Osteoblast (primary cell): ENCODE measurements at regions not wholly inside any gene's neighbourhood (a gene's known extent, or its start where the extent isn't known, plus 50 kb on each side); places are given as distances from the start of the nearest gene placed in this dataset.

Experiments
- DNase-seq: peaks from one replicate; pipeline ENCODE4 v3.0.0; 2011; ENCODE audit warnings: low spot score, mixed read lengths; ENCODE audit not compliant: insufficient read length; ENCODE audit errors: missing footprints
- H2AFZ ChIP-seq: 2 replicates; pipeline ENCODE4 v1.6.0; 2011; ENCODE audit warnings: mild to moderate bottlenecking, low read length
- H3K27ac ChIP-seq: 2 replicates; pipeline ENCODE4 v1.5.1; 2011; ENCODE audit warnings: mild to moderate bottlenecking, low read depth, low read length, moderate library complexity
- H3K27me3 ChIP-seq: 2 replicates; pipeline ENCODE4 v1.6.0; 2012; ENCODE audit warnings: mild to moderate bottlenecking, control low read depth, inconsistent platforms, low read length, moderate library complexity; ENCODE audit not compliant: insufficient read depth
- H3K36me3 ChIP-seq: 2 replicates; pipeline ENCODE4 v1.5.1; 2011; ENCODE audit warnings: mild to moderate bottlenecking, low read length, control low read depth, moderate library complexity; ENCODE audit not compliant: insufficient read depth
- H3K4me1 ChIP-seq: 2 replicates; pipeline ENCODE4 v1.5.1; 2011; ENCODE audit warnings: mild to moderate bottlenecking, low read length, control low read depth, moderate library complexity; ENCODE audit not compliant: insufficient read depth
- H3K4me2 ChIP-seq: 2 replicates; pipeline ENCODE4 v1.6.0; 2011; ENCODE audit warnings: mild to moderate bottlenecking, low read length; ENCODE audit not compliant: insufficient read depth
- H3K4me3 ChIP-seq: fragments of 200-600 bp; sonication (generic); 3 replicates; pipeline ENCODE4 v1.5.1; 2012; ENCODE audit warnings: mild to moderate bottlenecking, low read length, inconsistent platforms; ENCODE audit not compliant: insufficient read depth
- H3K79me2 ChIP-seq: 2 replicates; pipeline ENCODE4 v1.6.0; 2012; ENCODE audit warnings: mild to moderate bottlenecking, low read length, control low read depth, inconsistent platforms; ENCODE audit not compliant: insufficient read depth
- H3K9me3 ChIP-seq: 2 replicates; pipeline ENCODE4 v1.5.1; 2011; ENCODE audit warnings: low read depth, low read length, control low read depth
- H4K20me1 ChIP-seq: 2 replicates; pipeline ENCODE4 v1.6.0; 2012; ENCODE audit warnings: mild to moderate bottlenecking, low read length, control low read depth; ENCODE audit not compliant: insufficient read depth
- TF ChIP-seq, protein P1 (sequence below): IDR thresholded peaks from 2 replicates; pipeline ENCODE4 v1.5.1; 2011; ENCODE audit warnings: mild to moderate bottlenecking, low read depth, low read length, moderate library complexity; ENCODE audit errors: extremely low read depth

DNA sequence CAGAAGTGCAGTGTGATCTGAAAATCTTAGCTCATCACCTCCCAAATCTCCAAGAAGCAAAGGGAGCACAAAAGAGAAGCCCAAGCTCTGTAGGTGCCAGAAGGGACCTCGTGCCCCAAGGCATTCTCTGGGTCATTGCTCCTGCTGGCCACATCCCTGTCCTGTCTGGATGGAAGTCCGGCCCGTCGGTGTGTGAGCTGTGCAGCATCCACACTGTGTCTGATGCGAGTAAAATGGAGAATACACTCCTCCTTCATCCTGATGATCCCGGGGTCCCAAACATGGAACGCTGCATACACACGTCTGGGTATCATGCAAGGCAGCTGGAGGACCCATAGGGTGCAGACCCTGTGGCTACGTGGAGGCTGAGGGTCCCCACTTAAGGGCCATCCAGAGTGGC lies 851.4 kb downstream of the GALR1 start:
- TF ChIP-seq, protein P1, sequence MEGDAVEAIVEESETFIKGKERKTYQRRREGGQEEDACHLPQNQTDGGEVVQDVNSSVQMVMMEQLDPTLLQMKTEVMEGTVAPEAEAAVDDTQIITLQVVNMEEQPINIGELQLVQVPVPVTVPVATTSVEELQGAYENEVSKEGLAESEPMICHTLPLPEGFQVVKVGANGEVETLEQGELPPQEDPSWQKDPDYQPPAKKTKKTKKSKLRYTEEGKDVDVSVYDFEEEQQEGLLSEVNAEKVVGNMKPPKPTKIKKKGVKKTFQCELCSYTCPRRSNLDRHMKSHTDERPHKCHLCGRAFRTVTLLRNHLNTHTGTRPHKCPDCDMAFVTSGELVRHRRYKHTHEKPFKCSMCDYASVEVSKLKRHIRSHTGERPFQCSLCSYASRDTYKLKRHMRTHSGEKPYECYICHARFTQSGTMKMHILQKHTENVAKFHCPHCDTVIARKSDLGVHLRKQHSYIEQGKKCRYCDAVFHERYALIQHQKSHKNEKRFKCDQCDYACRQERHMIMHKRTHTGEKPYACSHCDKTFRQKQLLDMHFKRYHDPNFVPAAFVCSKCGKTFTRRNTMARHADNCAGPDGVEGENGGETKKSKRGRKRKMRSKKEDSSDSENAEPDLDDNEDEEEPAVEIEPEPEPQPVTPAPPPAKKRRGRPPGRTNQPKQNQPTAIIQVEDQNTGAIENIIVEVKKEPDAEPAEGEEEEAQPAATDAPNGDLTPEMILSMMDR: no peak
- Histone ChIP-seq H3K79me2 (no peaks in the 10 kb centered on the region), H3K4me2 (no peak overlapping the region), H3K36me3 (no peaks in the 10 kb centered on the region), H3K9me3 (peaks cover 3% of the 10 kb centered on the region), H3K4me1 (no peaks in the 10 kb centered on the region), H3K27me3 (no peaks in the 10 kb centered on the region), H4K20me1 (no peaks in the 10 kb centered on the region), H3K27ac (no peak overlapping the region), H3K4me3 (no peak overlapping the region), H2AFZ (no peak overlapping the region)
- no peak for DNase-seq

DNA sequence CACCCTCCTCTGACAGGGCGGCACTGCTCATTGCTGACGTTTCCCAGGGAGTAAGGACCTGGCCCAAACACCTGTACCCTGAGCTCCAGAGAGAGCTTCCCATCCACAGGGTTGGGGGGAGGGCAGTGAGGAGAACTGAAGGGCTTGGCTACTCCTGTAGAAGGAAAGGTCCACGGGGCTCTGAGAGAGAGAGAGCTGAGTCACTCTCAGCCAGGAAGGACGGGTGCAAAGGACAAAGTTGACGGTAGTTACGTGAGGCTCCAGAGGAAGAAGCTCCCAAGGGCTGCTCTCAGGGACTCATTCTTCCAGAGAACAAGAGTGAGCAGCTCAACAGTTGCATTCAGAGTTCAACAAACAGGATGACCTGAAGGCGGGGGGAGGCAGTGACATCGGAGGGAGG lies 852.5 kb downstream of the GALR1 start:
- no peaks in the 10 kb centered on the region for H4K20me1 ChIP-seq
- no peak overlapping the region for H3K4me3 ChIP-seq
- no peak overlapping the region for H3K4me2 ChIP-seq
- no peaks in the 10 kb centered on the region for H3K79me2 ChIP-seq
- DNase-seq: no peak
- peaks cover 8% of the 10 kb centered on the region for H3K9me3 ChIP-seq
- H2AFZ ChIP-seq: no peak overlapping the region
- H3K4me1 ChIP-seq: no peaks in the 10 kb centered on the region
- H3K27me3 ChIP-seq: no peaks in the 10 kb centered on the region
- no peak overlapping the region for H3K27ac ChIP-seq
- TF ChIP-seq, protein P1: no peak
- H3K36me3 ChIP-seq: no peaks in the 10 kb centered on the region

DNA sequence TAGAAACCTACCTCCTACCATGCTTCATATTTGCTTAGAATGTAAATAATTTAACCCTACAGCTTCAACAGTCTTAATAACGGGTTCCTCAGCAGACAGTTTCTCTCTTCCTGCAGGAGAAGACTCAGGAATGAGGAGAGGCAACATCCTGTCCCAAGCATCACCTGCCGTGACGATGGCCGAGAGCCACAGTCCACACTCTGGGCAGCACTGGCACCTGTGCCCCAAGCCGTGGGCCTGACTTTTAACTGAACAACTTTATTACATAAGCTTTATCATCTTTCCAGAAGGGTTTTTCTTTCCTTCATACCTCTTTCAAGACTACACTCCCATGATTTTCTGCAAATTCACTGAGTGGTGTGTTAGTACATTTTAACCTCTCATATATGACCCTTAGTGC lies 856.0 kb downstream of the GALR1 start:
- H2AFZ ChIP-seq: no peak overlapping the region
- no peaks in the 10 kb centered on the region for H3K27me3 ChIP-seq
- H3K79me2 ChIP-seq: no peaks in the 10 kb centered on the region
- H4K20me1 ChIP-seq: no peaks in the 10 kb centered on the region
- H3K36me3 ChIP-seq: no peaks in the 10 kb centered on the region
- no peak overlapping the region for H3K4me2 ChIP-seq
- DNase-seq: no peak
- H3K4me3 ChIP-seq: no peak overlapping the region
- H3K27ac ChIP-seq: no peak overlapping the region
- H3K9me3 ChIP-seq: peaks cover 13% of the 10 kb centered on the region
- TF ChIP-seq, protein P1: no peak
- H3K4me1 ChIP-seq: no peaks in the 10 kb centered on the region

DNA sequence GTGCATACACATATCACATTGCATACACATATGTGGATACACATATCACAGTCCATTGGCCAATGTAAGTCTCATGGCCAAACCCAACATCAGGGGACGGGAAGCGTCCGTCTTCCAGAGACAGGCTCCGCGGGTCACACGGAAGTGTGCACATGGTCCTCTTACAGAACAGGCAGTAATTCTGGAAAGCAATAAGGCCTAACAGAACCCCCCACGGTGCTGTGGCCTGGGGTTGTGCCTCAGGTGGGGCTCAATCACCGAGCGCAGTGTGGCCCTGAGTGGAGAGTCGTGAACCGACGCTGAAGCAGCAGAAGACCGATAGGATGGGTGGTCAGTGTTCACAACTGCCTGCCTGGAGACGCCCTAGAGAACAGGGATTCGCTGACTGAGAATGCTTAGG lies 857.3 kb downstream of the GALR1 start:
- no peak overlapping the region for H3K4me2 ChIP-seq
- TF ChIP-seq, protein P1: no peak
- H3K79me2 ChIP-seq: no peaks in the 10 kb centered on the region
- no peak overlapping the region for H3K27ac ChIP-seq
- H3K27me3 ChIP-seq: no peaks in the 10 kb centered on the region
- H3K4me1 ChIP-seq: no peaks in the 10 kb centered on the region
- no peak for DNase-seq
- peaks cover 10% of the 10 kb centered on the region for H3K9me3 ChIP-seq
- no peak overlapping the region for H3K4me3 ChIP-seq
- H3K36me3 ChIP-seq: no peaks in the 10 kb centered on the region
- no peaks in the 10 kb centered on the region for H4K20me1 ChIP-seq
- no peak overlapping the region for H2AFZ ChIP-seq
